DMS153 treated with DMSO at 0.1 percent for 48 hours (cell line): ENCODE measurements at regions not wholly inside any gene's neighbourhood (a gene's known extent, or its start where the extent isn't known, plus 50 kb on each side); places are given as distances from the start of the nearest gene placed in this dataset.
A peak's percentile ranks its signal among the peaks of the same experiment; 100 is the strongest.

ENCODE experiments used
- DNase-seq: peaks from one replicate; lab custom pipeline; 2025; ENCODE audit not compliant: unreplicated experiment; lab: John Stamatoyannopoulos, UW

- DNase-seq, result no peak
These were observed 470.5 kb upstream of the THBS1 start for GRCh38 chr15:39110336-39110735.

GRCh38 chr15:39110746-39111145 lies 470.1 kb upstream of the THBS1 start:
- DNase-seq, result no peak

GRCh38 chr15:39113741-39114140 lies 467.1 kb upstream of the THBS1 start:
- DNase-seq, result no peak

- no peak for DNase-seq
These were observed 466.0 kb upstream of the THBS1 start for GRCh38 chr15:39114690-39115378.

- DNase-seq, result no peak
These were observed 465.4 kb upstream of the THBS1 start for GRCh38 chr15:39115379-39116057.

GRCh38 chr15:39118510-39118909 lies 462.4 kb upstream of the THBS1 start:
- DNase-seq, result no peak

GRCh38 chr15:39124155-39124552 lies 456.7 kb upstream of the THBS1 start:
- DNase-seq, result no peak

GRCh38 chr15:39124553-39125171 lies 456.2 kb upstream of the THBS1 start:
- DNase-seq, result no peak

- no peak for DNase-seq
These were observed 455.7 kb upstream of the THBS1 start for GRCh38 chr15:39125226-39125625.

- DNase-seq, result no peak
These were observed 455.0 kb upstream of the THBS1 start for GRCh38 chr15:39125904-39126303.

- DNase-seq, result no peak
These were observed 453.6 kb upstream of the THBS1 start for GRCh38 chr15:39127151-39127790.

- DNase-seq, result peak; percentile 11
These were observed 452.8 kb upstream of the THBS1 start for GRCh38 chr15:39127925-39128617.

- DNase-seq, result no peak
These were observed 452.1 kb upstream of the THBS1 start for GRCh38 chr15:39128746-39129145.

GRCh38 chr15:39130556-39131379 lies 450.1 kb upstream of the THBS1 start:
- DNase-seq, result no peak

GRCh38 chr15:39131609-39132008 lies 449.3 kb upstream of the THBS1 start:
- no peak for DNase-seq

GRCh38 chr15:39132070-39132469 lies 448.8 kb upstream of the THBS1 start:
- DNase-seq, result no peak

- DNase-seq, result no peak
These were observed 447.8 kb upstream of the THBS1 start for GRCh38 chr15:39132954-39133600.

GRCh38 chr15:39134282-39134681 lies 446.6 kb upstream of the THBS1 start:
- DNase-seq, result no peak

GRCh38 chr15:39135989-39136388 lies 444.9 kb upstream of the THBS1 start:
- no peak for DNase-seq
